Pancreas (tissue), 10 donors: ENCODE measurements at regions not wholly inside any gene's neighbourhood (a gene's known extent, or its start where the extent isn't known, plus 50 kb on each side); places are given as distances from the start of the nearest gene placed in this dataset.

Experiments
- ATAC-seq, 4 donors: fragments of 200-7000 bp; cut with Tn5 transposase; one replicate each; pipeline versions ENCODE4 v1.8.0 to v1.9.1; 2020; ENCODE audit warnings: mild to moderate bottlenecking in 4 of 4, moderate library complexity in 4 of 4
- DNase-seq, 6 donors: peaks; one replicate each; pipeline ENCODE4 v3.0.0-alpha.2; 2020
- FAIRE-seq: peaks from 2 replicates; lab custom pipeline; 2012; peaks lifted over from hg19 to GRCh38; lab: Jason Lieb, UNC
- H3K27ac ChIP-seq, 4 donors: fragments of 200-600 bp; sonication (generic); 1 replicate in 3 of 4; 2 replicates in 1 of 4; pipeline versions ENCODE4 v1.5.0 to v1.8.0; 2020
- H3K27me3 ChIP-seq, 4 donors: fragments of 200-600 bp; one replicate each; pipeline ENCODE4 v1.8.0; 2021
- H3K36me3 ChIP-seq, 3 donors: fragments of 200-600 bp; sonication (generic) in 1 of 3; one replicate each; pipeline versions ENCODE4 v1.5.0 to v1.8.0; 2020 to 2021
- H3K4me1 ChIP-seq, 3 donors: fragments of 200-600 bp; one replicate each; pipeline ENCODE4 v1.8.0; 2021
- H3K4me3 ChIP-seq, 4 donors: fragments of 200-600 bp; sonication (generic) in 2 of 4; one replicate each; pipeline versions ENCODE4 v1.5.0 to v1.8.0; 2020 to 2021
- H3K9me3 ChIP-seq, 4 donors: fragments of 200-600 bp; one replicate each; pipeline ENCODE4 v1.8.0; 2021
- WGBS, 2 donors: extraction: QIAGEN DNeasy Blood & Tissue Kit; methylation state at CpG; one replicate each; pipeline ENCODE4 v1.1.7; 2013; 5-methylcytosine and 5-hydroxymethylcytosine counted together
- intact Hi-C, 3 donors: fragments of 100-400 bp; cut with DNase I; formaldehyde crosslinking; loops; one replicate each; pipeline versions ENCODE4 v1.11.1 to v1.14.2; 2022
- TF ChIP-seq, protein P1 (sequence below), 4 donors: fragments of 200-600 bp; sonication (generic) in 3 of 4; IDR thresholded peaks; one replicate each; pipeline versions ENCODE4 v1.5.0 to v1.8.0; 2021; ENCODE audit warnings: antibody characterized with exemption in 4 of 4
- donor health status: healthy with polysubstance abuse.
- donor health status: DM: no; HTN: no; CAD: no; lungs with moderate emphysema.
- donor health status: DM: no; HTN: no; CAD: no.
- donor health status: control.
- donor health status: control.
- donor health status: Bipolar disorder and iron deficiency.
- donor health status: DM: yes; HTN: yes; CAD: no.
- donor health status: DM: no; HTN: no; CAD: no.
- donor health status: DM: no; HTN: no; CAD: no.
- donor health status: DM: yes; HTN: yes; CAD: no.

- no peak for ATAC-seq
- 30 to 39% methylated on average over 4 of the region's 4 CpGs for WGBS, 2 donors
- no peak overlapping the region for H3K4me3 ChIP-seq
- H3K27me3 ChIP-seq: peaks cover 0 to 9% (median 0%) of the 10 kb centered on the region in 4 donors
- no peaks in the 10 kb centered on the region for H3K36me3 ChIP-seq
- no peak for DNase-seq
- H3K9me3 ChIP-seq: no peaks in the 10 kb centered on the region
- no peak for FAIRE-seq
- intact Hi-C loops: no loop called here
- TF ChIP-seq, protein P1, sequence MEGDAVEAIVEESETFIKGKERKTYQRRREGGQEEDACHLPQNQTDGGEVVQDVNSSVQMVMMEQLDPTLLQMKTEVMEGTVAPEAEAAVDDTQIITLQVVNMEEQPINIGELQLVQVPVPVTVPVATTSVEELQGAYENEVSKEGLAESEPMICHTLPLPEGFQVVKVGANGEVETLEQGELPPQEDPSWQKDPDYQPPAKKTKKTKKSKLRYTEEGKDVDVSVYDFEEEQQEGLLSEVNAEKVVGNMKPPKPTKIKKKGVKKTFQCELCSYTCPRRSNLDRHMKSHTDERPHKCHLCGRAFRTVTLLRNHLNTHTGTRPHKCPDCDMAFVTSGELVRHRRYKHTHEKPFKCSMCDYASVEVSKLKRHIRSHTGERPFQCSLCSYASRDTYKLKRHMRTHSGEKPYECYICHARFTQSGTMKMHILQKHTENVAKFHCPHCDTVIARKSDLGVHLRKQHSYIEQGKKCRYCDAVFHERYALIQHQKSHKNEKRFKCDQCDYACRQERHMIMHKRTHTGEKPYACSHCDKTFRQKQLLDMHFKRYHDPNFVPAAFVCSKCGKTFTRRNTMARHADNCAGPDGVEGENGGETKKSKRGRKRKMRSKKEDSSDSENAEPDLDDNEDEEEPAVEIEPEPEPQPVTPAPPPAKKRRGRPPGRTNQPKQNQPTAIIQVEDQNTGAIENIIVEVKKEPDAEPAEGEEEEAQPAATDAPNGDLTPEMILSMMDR (IDR thresholded peaks at IDR 0.05): no peak
- H3K27ac ChIP-seq: no peak overlapping the region
- H3K4me1 ChIP-seq: no peaks in the 10 kb centered on the region
Measured at GRCh38 chr14:98161356-98161755, 1110.6 kb downstream of the BCL11B start.

DNA sequence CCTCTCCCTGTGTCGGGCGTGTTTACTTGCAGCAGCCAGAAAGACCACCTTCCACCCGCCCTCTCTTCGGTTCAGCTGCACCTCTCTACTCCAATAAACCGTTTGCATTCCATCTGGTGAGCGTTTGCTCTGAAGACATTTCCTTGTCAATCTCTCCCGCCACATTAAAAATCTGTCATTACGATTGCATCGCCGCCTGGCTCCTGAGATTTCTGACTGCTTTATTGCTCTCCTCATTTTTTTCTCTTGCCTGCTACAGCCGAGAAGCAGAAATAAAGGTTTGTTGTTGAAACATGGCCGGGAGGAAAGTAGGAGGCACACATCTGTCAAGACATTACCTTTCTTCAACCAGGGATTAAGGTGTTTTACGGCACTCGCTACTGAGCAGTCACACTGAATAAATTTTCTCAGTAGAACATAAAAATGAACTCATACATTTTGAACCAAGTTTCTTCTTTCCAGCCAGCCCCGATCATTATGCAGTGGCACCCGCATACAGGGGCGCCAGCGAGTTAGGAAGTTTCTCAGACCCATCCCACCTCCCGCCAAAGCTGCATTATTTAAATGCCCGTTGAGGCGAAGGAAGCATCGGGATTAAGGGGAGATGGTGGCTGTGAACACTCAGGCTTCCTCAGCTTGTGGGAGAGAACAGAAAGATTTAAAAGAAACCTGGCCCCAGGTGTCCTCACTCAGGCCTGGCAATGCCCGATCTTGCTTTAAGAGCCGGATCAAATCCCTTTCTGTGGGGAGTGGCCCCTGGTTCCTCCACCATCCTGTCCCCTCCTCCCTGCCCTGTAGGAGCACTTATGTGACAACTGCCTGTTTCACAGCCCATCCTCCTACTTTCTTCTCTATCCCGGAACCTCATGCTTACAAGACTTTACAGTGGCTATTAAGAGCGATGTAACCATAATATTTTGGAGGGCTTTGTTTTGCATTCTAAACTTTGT, 1108.9 kb downstream of the BCL11B start:
- Histone ChIP-seq H3K4me3 (no peak overlapping the region), H3K27me3 (no peaks in the 10 kb centered on the region), H3K36me3 (no peaks in the 10 kb centered on the region), H3K27ac (no peak overlapping the region), H3K9me3 (no peaks in the 10 kb centered on the region), H3K4me1 (no peaks in the 10 kb centered on the region)
- TF ChIP-seq, protein P1 (IDR thresholded peaks at IDR 0.05): no peak
- intact Hi-C loops: no loop called here
- no peak for FAIRE-seq
- no peak for DNase-seq
- no peak for ATAC-seq
- WGBS, 2 donors: 45 to 49% methylated on average over 26 of the region's 26 CpGs

- no peak overlapping the region for H3K4me3 ChIP-seq
- intact Hi-C loops: no loop called here
- H3K27ac ChIP-seq: no peak overlapping the region
- no peaks in the 10 kb centered on the region for H3K4me1 ChIP-seq
- no peaks in the 10 kb centered on the region for H3K27me3 ChIP-seq
- 41 to 68% methylated on average over 3 of the region's 3 CpGs for WGBS, 2 donors
- no peak for DNase-seq
- H3K36me3 ChIP-seq: no peaks in the 10 kb centered on the region
- no peak for ATAC-seq
- FAIRE-seq: no peak
- no peaks in the 10 kb centered on the region for H3K9me3 ChIP-seq
- TF ChIP-seq, protein P1 (IDR thresholded peaks at IDR 0.05): no peak
Measured at GRCh38 chr14:98163873-98164272, 1108.1 kb downstream of the BCL11B start.

- FAIRE-seq (no peak), ATAC-seq (no peak), DNase-seq (no peak)
- Histone ChIP-seq H3K9me3 (no peaks in the 10 kb centered on the region), H3K4me3 (no peak overlapping the region), H3K4me1 (no peaks in the 10 kb centered on the region), H3K27ac (no peak overlapping the region), H3K36me3 (no peaks in the 10 kb centered on the region), H3K27me3 (peaks cover 0 to 9% (median 0%) of the 10 kb centered on the region in 4 donors)
- intact Hi-C loops: no loop called here
- TF ChIP-seq, protein P1 (IDR thresholded peaks at IDR 0.05): no peak
- 86 to 95% methylated on average over 9 of the region's 9 CpGs for WGBS, 2 donors
Measured at GRCh38 chr14:98165976-98166375, 1106.0 kb downstream of the BCL11B start.

DNA sequence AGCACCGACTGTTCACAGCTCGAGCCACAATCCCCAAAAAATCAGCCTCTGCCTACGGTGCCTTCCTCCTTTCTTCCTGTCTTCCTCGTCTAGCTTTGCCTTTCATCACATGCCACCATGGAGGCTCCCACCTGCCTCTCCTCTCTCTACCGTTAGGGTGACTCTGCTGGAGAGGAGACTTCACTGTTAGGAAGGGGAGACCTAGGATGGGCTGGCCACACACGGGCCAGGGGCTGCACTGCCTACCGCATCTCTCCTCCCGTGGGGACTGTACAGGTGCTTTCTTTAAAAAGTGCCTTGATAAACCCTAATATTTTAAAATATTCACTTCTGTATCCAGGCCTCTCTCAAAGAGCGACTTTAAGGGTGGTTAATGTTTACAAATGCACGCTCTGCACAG, 1104.7 kb downstream of the BCL11B start:
- Histone ChIP-seq H3K36me3 (no peaks in the 10 kb centered on the region), H3K27ac (no peak overlapping the region), H3K4me3 (no peak overlapping the region), H3K4me1 (no peaks in the 10 kb centered on the region), H3K27me3 (peaks cover 0 to 9% (median 0%) of the 10 kb centered on the region in 4 donors), H3K9me3 (no peaks in the 10 kb centered on the region)
- DNase-seq (no peak), FAIRE-seq (no peak), ATAC-seq (no peak)
- TF ChIP-seq, protein P1 (IDR thresholded peaks at IDR 0.05): no peak
- 54 to 70% methylated on average over 10 of the region's 10 CpGs for WGBS, 2 donors
- intact Hi-C loops: no loop called here
